ENCODE measurements at regions not wholly inside any gene's neighbourhood (a gene's known extent, or its start where the extent isn't known, plus 50 kb on each side); places are given as distances from the start of the nearest gene placed in this dataset.
"Not testable (repeated sequence)": the region's sequence is repeated elsewhere in the genome, so short reads cannot be mapped to it uniquely, and the experiment has no call there.

DNA sequence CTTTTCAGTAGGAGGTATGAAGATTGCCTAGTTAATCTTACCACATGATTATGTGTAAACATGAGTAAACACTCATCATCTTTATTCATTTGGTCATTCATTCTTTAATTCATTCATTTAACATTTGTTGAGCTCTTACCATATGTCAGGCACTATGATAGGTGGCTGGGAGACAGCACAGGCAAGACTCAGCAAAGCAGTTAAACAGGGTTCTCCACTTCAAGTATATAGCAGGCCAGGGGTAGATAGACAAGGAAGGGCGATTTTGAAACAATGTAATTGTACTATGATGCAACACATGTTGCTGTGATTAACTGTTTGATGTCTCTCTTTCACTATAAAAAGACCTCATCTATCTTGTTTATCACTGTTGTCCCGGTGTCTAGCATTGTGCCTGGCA is 84.3 kb upstream of the GPR101 start:
- Mint-ChIP-seq H3K27ac (no peak overlapping the region), H3K4me3 (no peak overlapping the region), H3K36me3 (no peaks in the 10 kb centered on the region), H3K9me3 (no peaks in the 10 kb centered on the region), H3K27me3 (peaks cover 3% of the 10 kb centered on the region), H3K4me1 (no peaks in the 10 kb centered on the region)
- ATAC-seq (ENCODE audit: low read depth) (no peak), DNase-seq (ENCODE audit: low spot score in 2 of 2) (no peak)

DNA sequence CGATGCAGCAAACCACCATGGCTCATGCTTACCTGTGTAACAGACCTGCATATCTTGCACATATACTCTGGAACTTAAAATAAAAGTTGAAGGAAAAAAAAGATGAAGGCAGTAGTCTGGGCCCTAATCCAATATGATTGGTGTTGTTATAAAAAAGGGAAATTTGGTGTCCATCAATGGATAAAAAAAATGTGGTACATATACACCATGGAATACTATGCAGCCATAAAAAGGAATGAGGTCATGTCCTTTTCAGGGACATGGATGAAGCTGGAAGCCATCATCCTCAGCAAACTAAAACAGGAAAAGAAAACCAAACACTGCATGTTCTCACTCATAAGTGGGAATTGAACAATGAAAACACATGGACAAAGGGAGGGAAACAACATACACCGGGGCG is 74.1 kb upstream of the GPR101 start:
- not testable (repeated sequence) for H3K9me3 Mint-ChIP-seq; DNase-seq (ENCODE audit: low spot score in 2 of 2); H3K27me3 Mint-ChIP-seq

DNA sequence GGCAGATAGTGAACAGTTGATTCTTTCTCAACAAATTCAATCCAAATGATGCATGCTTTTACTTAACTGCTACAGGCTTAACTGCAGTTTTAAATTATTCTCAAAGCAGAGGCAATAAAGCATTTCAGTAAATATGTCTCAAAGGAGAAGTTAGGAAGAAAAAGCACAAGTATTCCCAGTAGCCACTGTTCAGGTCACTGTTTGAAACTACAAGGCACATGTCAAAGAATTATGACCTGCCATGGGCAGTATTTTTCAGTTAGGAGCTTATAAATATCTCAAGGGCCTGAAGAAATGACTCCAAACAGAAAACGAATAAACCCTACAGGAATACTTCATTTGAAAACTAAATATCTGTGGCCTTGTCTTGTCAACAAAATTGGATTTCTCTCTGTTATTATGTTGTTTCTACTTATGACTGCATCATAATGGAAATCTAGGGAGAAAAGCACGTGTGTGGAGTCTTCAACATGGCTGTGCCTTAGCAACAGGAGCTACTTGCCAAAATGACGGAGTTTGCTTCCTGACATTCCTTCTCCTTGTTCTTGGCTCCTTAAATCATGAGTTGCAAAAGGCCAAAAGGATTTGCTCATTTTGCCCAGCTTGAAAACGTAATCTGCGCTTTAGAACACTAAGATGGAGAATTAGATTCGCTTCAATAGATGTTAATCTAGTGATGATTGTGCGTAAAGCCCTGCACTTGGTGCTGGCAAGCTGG is 67.6 kb upstream of the GPR101 start:
- Mint-ChIP-seq H3K36me3 (no peaks in the 10 kb centered on the region), H3K4me3 (no peak overlapping the region), H3K27ac (no peak overlapping the region), H3K4me1 (no peaks in the 10 kb centered on the region), H3K27me3 (peaks cover 6% of the 10 kb centered on the region), H3K9me3 (no peaks in the 10 kb centered on the region)
- no peak for ATAC-seq (ENCODE audit: low read depth)
- DNase-seq (ENCODE audit: low spot score in 2 of 2), result no peak

More for the DNA sequence above, 74.1 kb upstream of the GPR101 start:
- not testable (repeated sequence) for H3K27ac Mint-ChIP-seq; H3K4me1 Mint-ChIP-seq; ATAC-seq (ENCODE audit: low read depth); H3K36me3 Mint-ChIP-seq; H3K4me3 Mint-ChIP-seq
